ENCODE measurements at regions not wholly inside any gene's neighbourhood (a gene's known extent, or its start where the extent isn't known, plus 50 kb on each side); places are given as distances from the start of the nearest gene placed in this dataset.

DNA sequence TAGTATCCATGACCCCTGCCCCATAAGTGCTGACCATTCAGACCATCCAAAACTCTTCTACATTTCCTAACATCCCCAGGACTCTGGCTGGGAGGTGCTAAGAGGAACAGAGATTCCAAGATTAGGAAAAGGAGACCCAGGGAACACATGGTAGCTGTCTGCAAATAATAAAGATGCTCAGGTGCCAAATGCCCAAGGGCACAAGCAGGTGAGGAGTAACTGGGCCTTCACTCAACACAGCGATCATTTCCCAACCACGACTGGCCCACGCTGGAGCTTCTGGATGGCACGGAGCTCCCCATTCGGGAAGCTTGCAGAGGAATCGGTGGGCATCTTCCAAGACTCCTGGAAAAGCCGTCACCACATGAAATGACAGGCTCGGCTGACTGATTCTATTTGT is 255.9 kb upstream of the SMIM21 start:
- TF ChIP-seq NFIC (IDR thresholded peaks at IDR 0.05): no peak
- no peak for TF ChIP-seq EGR1 (IDR thresholded peaks at IDR 0.05)
- no peak for TF ChIP-seq CEBPB (IDR thresholded peaks at IDR 0.05)
- TF ChIP-seq ZBTB7A (IDR thresholded peaks at IDR 0.05; ENCODE audit: low read depth): no peak
- TF ChIP-seq REST (IDR thresholded peaks at IDR 0.05; ENCODE audit: low read depth): no peak
- no peak for TF ChIP-seq CREB1 (IDR thresholded peaks at IDR 0.05; ENCODE audit: low read depth)
- TF ChIP-seq, protein P1, sequence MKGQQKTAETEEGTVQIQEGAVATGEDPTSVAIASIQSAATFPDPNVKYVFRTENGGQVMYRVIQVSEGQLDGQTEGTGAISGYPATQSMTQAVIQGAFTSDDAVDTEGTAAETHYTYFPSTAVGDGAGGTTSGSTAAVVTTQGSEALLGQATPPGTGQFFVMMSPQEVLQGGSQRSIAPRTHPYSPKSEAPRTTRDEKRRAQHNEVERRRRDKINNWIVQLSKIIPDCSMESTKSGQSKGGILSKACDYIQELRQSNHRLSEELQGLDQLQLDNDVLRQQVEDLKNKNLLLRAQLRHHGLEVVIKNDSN (IDR thresholded peaks at IDR 0.05): no peak
- TF ChIP-seq FOXM1 (IDR thresholded peaks at IDR 0.05; ENCODE audit: borderline replicate concordance, low read depth): no peak
- TF ChIP-seq TAF1 (IDR thresholded peaks at IDR 0.05; ENCODE audit: low read depth): no peak
- no peak for TF ChIP-seq TCF12 (IDR thresholded peaks at IDR 0.05; ENCODE audit: low read depth)
- no peak for TF ChIP-seq YY1 (IDR thresholded peaks at IDR 0.05; ENCODE audit: low read depth)
- TF ChIP-seq EP300 (IDR thresholded peaks at IDR 0.05; ENCODE audit: borderline replicate concordance): no peak
- TF ChIP-seq, protein P2, sequence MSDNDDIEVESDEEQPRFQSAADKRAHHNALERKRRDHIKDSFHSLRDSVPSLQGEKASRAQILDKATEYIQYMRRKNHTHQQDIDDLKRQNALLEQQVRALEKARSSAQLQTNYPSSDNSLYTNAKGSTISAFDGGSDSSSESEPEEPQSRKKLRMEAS (IDR thresholded peaks at IDR 0.05): no peak
- no peak for TF ChIP-seq TEAD4 (IDR thresholded peaks at IDR 0.05)

GRCh38 chr18:75681538-75682115 is 254.1 kb upstream of the SMIM21 start:
- TF ChIP-seq TCF12 (IDR thresholded peaks at IDR 0.05; ENCODE audit: low read depth): no peak
- no peak for TF ChIP-seq TAF1 (IDR thresholded peaks at IDR 0.05; ENCODE audit: low read depth)
- TF ChIP-seq CREB1 (IDR thresholded peaks at IDR 0.05; ENCODE audit: low read depth): no peak
- no peak for TF ChIP-seq TEAD4 (IDR thresholded peaks at IDR 0.05)
- no peak for TF ChIP-seq EGR1 (IDR thresholded peaks at IDR 0.05)
- TF ChIP-seq FOXM1 (IDR thresholded peaks at IDR 0.05; ENCODE audit: borderline replicate concordance, low read depth): no peak
- TF ChIP-seq, protein P1 (IDR thresholded peaks at IDR 0.05): no peak
- TF ChIP-seq RAD21 (IDR thresholded peaks at IDR 0.05; ENCODE audit: low read depth): no peak
- TF ChIP-seq ZBTB7A (IDR thresholded peaks at IDR 0.05; ENCODE audit: low read depth): no peak
- TF ChIP-seq YY1 (IDR thresholded peaks at IDR 0.05; ENCODE audit: low read depth): no peak

GRCh38 chr18:75679331-75679730 is 251.8 kb upstream of the SMIM21 start:
- TF ChIP-seq, protein P1 (IDR thresholded peaks at IDR 0.05): no peak
- TF ChIP-seq EP300 (IDR thresholded peaks at IDR 0.05; ENCODE audit: borderline replicate concordance): no peak
- TF ChIP-seq ZBTB7A (IDR thresholded peaks at IDR 0.05; ENCODE audit: low read depth): no peak
- TF ChIP-seq TEAD4 (IDR thresholded peaks at IDR 0.05): no peak
- TF ChIP-seq, protein P2 (IDR thresholded peaks at IDR 0.05): no peak
- TF ChIP-seq CEBPB (IDR thresholded peaks at IDR 0.05): no peak
- no peak for TF ChIP-seq NFIC (IDR thresholded peaks at IDR 0.05)
- no peak for TF ChIP-seq CREB1 (IDR thresholded peaks at IDR 0.05; ENCODE audit: low read depth)
- TF ChIP-seq RAD21 (IDR thresholded peaks at IDR 0.05; ENCODE audit: low read depth): no peak
- no peak for TF ChIP-seq YY1 (IDR thresholded peaks at IDR 0.05; ENCODE audit: low read depth)
- TF ChIP-seq REST (IDR thresholded peaks at IDR 0.05; ENCODE audit: low read depth): no peak
- no peak for TF ChIP-seq FOXM1 (IDR thresholded peaks at IDR 0.05; ENCODE audit: borderline replicate concordance, low read depth)
- TF ChIP-seq TCF12 (IDR thresholded peaks at IDR 0.05; ENCODE audit: low read depth): no peak
- no peak for TF ChIP-seq TAF1 (IDR thresholded peaks at IDR 0.05; ENCODE audit: low read depth)
- no peak for TF ChIP-seq EGR1 (IDR thresholded peaks at IDR 0.05)

- TF ChIP-seq EP300 (IDR thresholded peaks at IDR 0.05; ENCODE audit: borderline replicate concordance): no peak
- no peak for TF ChIP-seq YY1 (IDR thresholded peaks at IDR 0.05; ENCODE audit: low read depth)
- TF ChIP-seq, protein P1 (IDR thresholded peaks at IDR 0.05): no peak
- TF ChIP-seq TCF12 (IDR thresholded peaks at IDR 0.05; ENCODE audit: low read depth): no peak
- TF ChIP-seq CEBPB (IDR thresholded peaks at IDR 0.05): no peak
- TF ChIP-seq ZBTB7A (IDR thresholded peaks at IDR 0.05; ENCODE audit: low read depth): no peak
- no peak for TF ChIP-seq NFIC (IDR thresholded peaks at IDR 0.05)
- no peak for TF ChIP-seq TAF1 (IDR thresholded peaks at IDR 0.05; ENCODE audit: low read depth)
- TF ChIP-seq, protein P2 (IDR thresholded peaks at IDR 0.05): no peak
- TF ChIP-seq REST (IDR thresholded peaks at IDR 0.05; ENCODE audit: low read depth): no peak
- TF ChIP-seq RAD21 (IDR thresholded peaks at IDR 0.05; ENCODE audit: low read depth): no peak
- no peak for TF ChIP-seq FOXM1 (IDR thresholded peaks at IDR 0.05; ENCODE audit: borderline replicate concordance, low read depth)
- no peak for TF ChIP-seq CREB1 (IDR thresholded peaks at IDR 0.05; ENCODE audit: low read depth)
- no peak for TF ChIP-seq EGR1 (IDR thresholded peaks at IDR 0.05)
Measured at GRCh38 chr18:75678627-75679026, 251.1 kb upstream of the SMIM21 start.

Measured in Ishikawa (cell line).